Uterus (tissue), 2 donors: ENCODE measurements at regions not wholly inside any gene's neighbourhood (a gene's known extent, or its start where the extent isn't known, plus 50 kb on each side); places are given as distances from the start of the nearest gene placed in this dataset.

Source experiments
- CTCF ChIP-seq, 4 experiments: fragments of 200-600 bp in 2 of 4; fragments of 450-650 bp in 2 of 4; sonication (generic) in 2 of 4; IDR thresholded peaks; one replicate each; pipeline ENCODE4 v1.5.1; 2016 to 2019; ENCODE audit warnings: antibody characterized with exemption in 4 of 4, mild to moderate bottlenecking in 2 of 4, moderate library complexity in 1 of 4
- POLR2A ChIP-seq, 2 donors: fragments of 450-650 bp; IDR thresholded peaks; one replicate each; pipeline ENCODE4 v1.6.1; 2016; ENCODE audit warnings: antibody characterized with exemption in 2 of 2, mild to moderate bottlenecking in 1 of 2, moderate library complexity in 1 of 2

- TF ChIP-seq CTCF (IDR thresholded peaks at IDR 0.05) (no peak), POLR2A (IDR thresholded peaks at IDR 0.05) (no peak)
Observed at GRCh38 chr5:90136952-90137528, 272.5 kb downstream of the CETN3 start.
